Fibroblast of skin of right quadriceps (primary cell): ENCODE measurements at regions not wholly inside any gene's neighbourhood (a gene's known extent, or its start where the extent isn't known, plus 50 kb on each side); places are given as distances from the start of the nearest gene placed in this dataset.

ENCODE experiments used
- DNase-seq: peaks from one replicate; pipeline ENCODE4 v3.0.0-alpha.2; 2013

GRCh38 chr2:2974982-2975381, 402.6 kb downstream of the EIPR1 start:
- DNase-seq, result no peak

- no peak for DNase-seq
These were observed 417.0 kb downstream of the EIPR1 start for GRCh38 chr2:2960441-2961133.

- no peak for DNase-seq
These were observed 427.1 kb downstream of the EIPR1 start for GRCh38 chr2:2950403-2950952.

GRCh38 chr2:2947406-2947805, 430.2 kb downstream of the EIPR1 start:
- no peak for DNase-seq

GRCh38 chr2:2942906-2943305, 434.7 kb downstream of the EIPR1 start:
- no peak for DNase-seq

GRCh38 chr2:2942225-2942624, 435.4 kb downstream of the EIPR1 start:
- no peak for DNase-seq

GRCh38 chr2:2941205-2941604, 436.4 kb downstream of the EIPR1 start:
- no peak for DNase-seq

- no peak for DNase-seq
These were observed 436.9 kb downstream of the EIPR1 start for GRCh38 chr2:2940702-2941101.

GRCh38 chr2:2940061-2940460, 437.6 kb downstream of the EIPR1 start:
- DNase-seq, result no peak

- DNase-seq, result no peak
These were observed 438.4 kb downstream of the EIPR1 start for GRCh38 chr2:2939078-2939795.

GRCh38 chr2:2938481-2938880, 439.1 kb downstream of the EIPR1 start:
- no peak for DNase-seq

GRCh38 chr2:2935445-2936149, 442.0 kb downstream of the EIPR1 start:
- DNase-seq, result no peak

GRCh38 chr2:2933426-2933825, 444.2 kb downstream of the EIPR1 start:
- no peak for DNase-seq

- no peak for DNase-seq
These were observed 444.8 kb downstream of the EIPR1 start for GRCh38 chr2:2932692-2933305.

GRCh38 chr2:2932189-2932588, 445.4 kb downstream of the EIPR1 start:
- DNase-seq, result no peak

GRCh38 chr2:2931318-2932075, 446.1 kb downstream of the EIPR1 start:
- DNase-seq, result no peak

GRCh38 chr2:2930841-2931240, 446.8 kb downstream of the EIPR1 start:
- no peak for DNase-seq

- DNase-seq, result no peak
These were observed 450.8 kb downstream of the EIPR1 start for GRCh38 chr2:2926858-2927175.

GRCh38 chr2:2926009-2926857, 451.4 kb downstream of the EIPR1 start:
- DNase-seq, result no peak

- DNase-seq, result no peak
These were observed 455.5 kb downstream of the EIPR1 start for GRCh38 chr2:2922156-2922555.

- no peak for DNase-seq
These were observed 456.5 kb downstream of the EIPR1 start for GRCh38 chr2:2921011-2921720.
